GM12891 (cell line): ENCODE measurements at regions not wholly inside any gene's neighbourhood (a gene's known extent, or its start where the extent isn't known, plus 50 kb on each side); places are given as distances from the start of the nearest gene placed in this dataset.

Experiments used
- DNase-seq: peaks from one replicate; pipeline ENCODE4 v3.0.0; 2011; ENCODE audit warnings: low spot score; ENCODE audit not compliant: insufficient read length
- FAIRE-seq: peaks from 2 replicates; lab custom pipeline; 2011; peaks lifted over from hg19 to GRCh38; lab: Jason Lieb, UNC
- PAX5 ChIP-seq: IDR thresholded peaks from 2 replicates; pipeline ENCODE4 v1.6.1; 2011; ENCODE audit warnings: low read length, moderate library complexity, mild to moderate bottlenecking; ENCODE audit not compliant: insufficient read depth, severe bottlenecking
- POLR2A ChIP-seq: IDR thresholded peaks from 2 replicates; pipeline ENCODE4 v1.6.1; 2011; ENCODE audit warnings: low read depth, low read length, control low read depth
- POLR2AphosphoS5 ChIP-seq: IDR thresholded peaks from 2 replicates; pipeline ENCODE4 v1.6.1; 2011; ENCODE audit warnings: low read depth, low read length, control low read depth
- POU2F2 ChIP-seq: IDR thresholded peaks from 2 replicates; pipeline ENCODE4 v1.6.1; 2011; ENCODE audit warnings: low read depth, mild to moderate bottlenecking, control low read depth, low read length, moderate library complexity
- SPI1 ChIP-seq: IDR thresholded peaks from 2 replicates; pipeline ENCODE4 v1.6.1; 2011; ENCODE audit warnings: low read depth, low read length, control low read depth
- TAF1 ChIP-seq: IDR thresholded peaks from 2 replicates; pipeline ENCODE4 v1.6.1; 2011; ENCODE audit warnings: low read depth, low read length, control low read depth

- DNase-seq (no peak), FAIRE-seq (no peak)
- TF ChIP-seq SPI1 = peak; percentile 89
- TF ChIP-seq POU2F2 = no peak
- TF ChIP-seq POLR2A = no peak
- no peak for TF ChIP-seq PAX5
- TF ChIP-seq TAF1 = no peak
Measured at GRCh38 chr2:183267148-183267827, 143.0 kb downstream of the NUP35 start.

GRCh38 chr2:183269956-183270355 is 145.7 kb downstream of the NUP35 start:
- DNase-seq (no peak), FAIRE-seq (no peak)
- no peak for TF ChIP-seq POLR2AphosphoS5
- no peak for TF ChIP-seq TAF1
- no peak for TF ChIP-seq POU2F2
- TF ChIP-seq POLR2A = no peak
- TF ChIP-seq SPI1 = no peak
- TF ChIP-seq PAX5 = no peak

GRCh38 chr2:183283209-183283608 is 159.0 kb downstream of the NUP35 start:
- TF ChIP-seq POLR2AphosphoS5 (no peak), POU2F2 (no peak), TAF1 (no peak), SPI1 (no peak), PAX5 (no peak), POLR2A (no peak)
- no peak for DNase-seq
- no peak for FAIRE-seq

DNA sequence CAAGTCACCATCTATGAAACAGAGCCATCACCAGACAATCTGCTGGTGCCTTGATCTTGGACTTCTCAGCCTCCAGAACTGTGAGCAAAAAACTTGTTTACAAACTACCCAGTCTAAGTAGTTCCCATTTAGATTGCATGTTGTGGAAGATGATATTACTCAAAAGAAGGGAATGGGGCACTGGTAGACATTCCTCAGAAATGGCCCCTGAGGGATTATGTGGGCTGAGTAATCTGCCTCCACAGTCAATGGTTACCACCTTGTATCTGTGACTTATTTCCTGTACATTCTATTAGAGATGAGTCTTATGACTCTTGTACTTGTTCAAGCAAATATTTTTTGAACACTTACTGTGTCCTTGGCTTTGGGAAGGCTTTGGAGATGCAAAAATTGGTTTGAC is 160.4 kb downstream of the NUP35 start:
- DNase-seq = no peak
- TF ChIP-seq POU2F2 = no peak
- no peak for TF ChIP-seq PAX5
- no peak for TF ChIP-seq SPI1
- TF ChIP-seq POLR2A = no peak
- TF ChIP-seq POLR2AphosphoS5 = no peak
- no peak for FAIRE-seq

DNA sequence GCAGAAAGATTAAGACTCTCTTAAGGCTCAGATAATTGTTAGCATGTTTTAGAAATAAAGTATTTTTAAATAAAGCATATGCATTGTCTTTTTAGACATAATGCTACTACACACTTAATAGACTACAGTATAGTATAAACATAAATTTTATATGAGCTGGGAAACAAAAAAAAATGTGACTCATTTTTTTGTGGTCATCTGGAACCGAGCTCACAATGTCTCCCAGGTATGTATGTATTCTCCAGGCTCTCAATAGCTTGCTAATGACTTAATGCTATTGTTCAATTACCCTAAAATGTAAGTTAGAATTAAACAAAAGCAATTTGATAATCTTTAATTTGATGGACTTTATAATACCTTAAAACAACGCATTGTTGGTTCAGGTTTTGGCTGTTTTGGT is 167.2 kb downstream of the NUP35 start:
- FAIRE-seq = no peak
- no peak for DNase-seq
- TF ChIP-seq SPI1 (no peak), TAF1 (no peak), POLR2AphosphoS5 (no peak), POU2F2 (no peak)

GRCh38 chr2:183292028-183292427 is 167.8 kb downstream of the NUP35 start:
- FAIRE-seq = no peak
- no peak for TF ChIP-seq POLR2A
- TF ChIP-seq TAF1 = no peak
- no peak for TF ChIP-seq SPI1
- no peak for TF ChIP-seq POU2F2
- no peak for TF ChIP-seq PAX5
- no peak for TF ChIP-seq POLR2AphosphoS5
- no peak for DNase-seq

- DNase-seq = no peak
- no peak for TF ChIP-seq POLR2AphosphoS5
- TF ChIP-seq PAX5 = no peak
- FAIRE-seq = no peak
Measured at GRCh38 chr2:183339311-183339710, 215.1 kb downstream of the NUP35 start.

DNA sequence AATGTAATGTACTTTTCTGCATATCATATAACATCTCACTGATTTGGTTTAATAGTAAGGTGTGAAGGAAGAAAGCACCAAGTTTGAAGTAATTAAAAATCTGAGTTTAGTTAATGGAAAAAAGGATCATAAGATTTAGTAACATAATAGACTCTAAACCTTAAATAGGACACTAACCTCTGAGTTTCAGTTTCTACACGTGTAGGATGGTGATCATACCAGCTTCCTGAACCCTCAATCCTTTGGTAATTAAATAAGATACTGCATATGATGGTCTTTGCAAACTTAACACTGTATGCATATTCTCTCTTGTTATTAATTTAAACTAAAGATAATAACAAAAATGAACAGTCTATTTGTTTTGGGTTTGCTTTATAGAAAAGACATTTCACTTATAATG is 216.8 kb downstream of the NUP35 start:
- no peak for DNase-seq
- no peak for TF ChIP-seq SPI1
- FAIRE-seq = no peak

- FAIRE-seq (no peak), DNase-seq (no peak)
- no peak for TF ChIP-seq SPI1
Measured at GRCh38 chr2:183347969-183348368, 223.7 kb downstream of the NUP35 start.

DNA sequence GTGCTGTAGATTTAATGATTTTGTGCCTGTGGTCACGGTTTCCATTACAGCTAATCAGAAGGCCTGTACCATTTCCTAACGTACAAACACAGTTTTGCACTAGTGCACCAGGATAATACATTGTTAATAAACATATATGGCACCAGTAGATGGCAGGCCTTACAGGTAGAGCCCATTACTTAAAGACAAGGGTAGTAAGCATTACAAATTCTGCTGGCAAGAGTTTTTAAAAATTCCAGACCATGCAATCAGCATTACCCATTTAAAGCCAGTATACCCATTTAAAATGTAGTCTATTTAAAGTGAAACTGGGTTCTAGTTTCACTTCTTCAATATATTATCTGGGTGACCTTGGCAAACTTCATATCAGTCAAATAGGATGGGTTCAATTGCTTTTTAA is 224.2 kb downstream of the NUP35 start:
- DNase-seq = no peak
- TF ChIP-seq SPI1 (peak; percentile 74), POLR2A (no peak)
- no peak for FAIRE-seq

GRCh38 chr2:183349091-183349490 is 224.8 kb downstream of the NUP35 start:
- FAIRE-seq (peak; percentile 65), DNase-seq (no peak)
- TF ChIP-seq POU2F2 = no peak
